Activated CD4-positive, alpha-beta T cell treated with anti-CD3 and anti-CD28 coated beads, Interleukin-2, amount 10 ng/mL, durations not matched to agents 7 days and 5 days (primary cell): ENCODE measurements at regions not wholly inside any gene's neighbourhood (a gene's known extent, or its start where the extent isn't known, plus 50 kb on each side); places are given as distances from the start of the nearest gene placed in this dataset.

Experiments
- CTCF ChIA-PET: fragments of 350-600 bp; sonication (Branson Sonifier 250); formaldehyde crosslinking; loops from one replicate; lab custom pipeline; 2021; ENCODE audit warnings: antibody characterized with exemption; lab: Charles Lee
- POLR2A ChIA-PET: fragments of 350-600 bp; sonication (Branson Sonifier 250); formaldehyde crosslinking; loops from one replicate; lab custom pipeline; 2021; ENCODE audit warnings: antibody characterized with exemption; lab: Charles Lee
- DNase-seq: peaks from one replicate; pipeline ENCODE4 v3.0.0-alpha.2; 2020
- H3K27ac Mint-ChIP-seq: one replicate; pipeline ENCODE4 v1.8.0; 2021; ENCODE audit warnings: mild to moderate bottlenecking, moderate library complexity, mixed read lengths
- H3K27me3 Mint-ChIP-seq: one replicate; pipeline ENCODE4 v1.8.0; 2021; ENCODE audit warnings: mixed read lengths
- H3K36me3 Mint-ChIP-seq: one replicate; pipeline ENCODE4 v1.8.0; 2021; ENCODE audit warnings: low read depth, mixed read lengths
- H3K4me1 Mint-ChIP-seq: one replicate; pipeline ENCODE4 v1.8.0; 2021; ENCODE audit warnings: mixed read lengths
- H3K4me3 Mint-ChIP-seq: one replicate; pipeline ENCODE4 v1.8.0; 2021; ENCODE audit warnings: mild to moderate bottlenecking, moderate library complexity, mixed read lengths
- H3K9me3 Mint-ChIP-seq: one replicate; pipeline ENCODE4 v1.8.0; 2021; ENCODE audit warnings: mixed read lengths

GRCh38 chr13:76336889-76337844 is 549.0 kb downstream of the KCTD12 start:
- no peaks in the 10 kb centered on the region for H3K4me1 Mint-ChIP-seq
- POLR2A ChIA-PET = no interaction called here
- H3K4me3 Mint-ChIP-seq = no peak overlapping the region
- no peaks in the 10 kb centered on the region for H3K9me3 Mint-ChIP-seq
- H3K27ac Mint-ChIP-seq = no peak overlapping the region
- H3K27me3 Mint-ChIP-seq = no peaks in the 10 kb centered on the region
- no peaks in the 10 kb centered on the region for H3K36me3 Mint-ChIP-seq
- no peak for DNase-seq
- CTCF ChIA-PET = no interaction called here

- Mint-ChIP-seq H3K27ac (no peak overlapping the region), H3K9me3 (no peaks in the 10 kb centered on the region), H3K27me3 (no peaks in the 10 kb centered on the region), H3K4me1 (no peaks in the 10 kb centered on the region), H3K36me3 (no peaks in the 10 kb centered on the region), H3K4me3 (no peak overlapping the region)
- DNase-seq = no peak
- ChIA-PET POLR2A (no interaction called here), CTCF (interaction anchor here (0.7 kb wide), 1 partner anchor 411 kb away, joined by 3 read pairs; no protein-coding TSS in a partner anchor)
Measured at GRCh38 chr13:76335463-76335862, 550.7 kb downstream of the KCTD12 start.

GRCh38 chr13:76331943-76332712 is 554.1 kb downstream of the KCTD12 start:
- POLR2A ChIA-PET = no interaction called here
- Mint-ChIP-seq H3K4me1 (no peaks in the 10 kb centered on the region), H3K4me3 (no peak overlapping the region), H3K36me3 (no peaks in the 10 kb centered on the region), H3K9me3 (no peaks in the 10 kb centered on the region), H3K27me3 (no peaks in the 10 kb centered on the region), H3K27ac (no peak overlapping the region)
- CTCF ChIA-PET = no interaction called here
- DNase-seq = no peak

GRCh38 chr13:76330761-76331160 is 555.4 kb downstream of the KCTD12 start:
- H3K36me3 Mint-ChIP-seq = no peaks in the 10 kb centered on the region

GRCh38 chr13:76329866-76330580 is 556.2 kb downstream of the KCTD12 start:
- POLR2A ChIA-PET = no interaction called here
- H3K9me3 Mint-ChIP-seq = no peaks in the 10 kb centered on the region
- H3K4me1 Mint-ChIP-seq = no peaks in the 10 kb centered on the region
- H3K27ac Mint-ChIP-seq = no peak overlapping the region
- DNase-seq = no peak
- no peaks in the 10 kb centered on the region for H3K27me3 Mint-ChIP-seq
- CTCF ChIA-PET = no interaction called here
- H3K4me3 Mint-ChIP-seq = no peak overlapping the region
- no peaks in the 10 kb centered on the region for H3K36me3 Mint-ChIP-seq

More at GRCh38 chr13:76330761-76331160, 555.4 kb downstream of the KCTD12 start:
- POLR2A ChIA-PET = no interaction called here
- H3K4me3 Mint-ChIP-seq = no peak overlapping the region
- no peak overlapping the region for H3K27ac Mint-ChIP-seq
- H3K9me3 Mint-ChIP-seq = no peaks in the 10 kb centered on the region
- no peaks in the 10 kb centered on the region for H3K4me1 Mint-ChIP-seq
- no peak for DNase-seq
- CTCF ChIA-PET = no interaction called here
- no peaks in the 10 kb centered on the region for H3K27me3 Mint-ChIP-seq

- Mint-ChIP-seq H3K4me1 (no peaks in the 10 kb centered on the region), H3K36me3 (no peaks in the 10 kb centered on the region), H3K9me3 (no peaks in the 10 kb centered on the region), H3K27ac (no peak overlapping the region), H3K4me3 (no peak overlapping the region), H3K27me3 (no peaks in the 10 kb centered on the region)
- CTCF ChIA-PET = no interaction called here
- DNase-seq = no peak
- POLR2A ChIA-PET = no interaction called here
Measured at GRCh38 chr13:76329004-76329403, 557.2 kb downstream of the KCTD12 start.

GRCh38 chr13:76326343-76326742 is 559.9 kb downstream of the KCTD12 start:
- H3K27ac Mint-ChIP-seq = no peak overlapping the region

GRCh38 chr13:76319921-76320320 is 566.3 kb downstream of the KCTD12 start:
- H3K9me3 Mint-ChIP-seq = no peaks in the 10 kb centered on the region
- CTCF ChIA-PET = no interaction called here
- H3K27ac Mint-ChIP-seq = no peak overlapping the region
- H3K36me3 Mint-ChIP-seq = no peaks in the 10 kb centered on the region
- no peaks in the 10 kb centered on the region for H3K4me1 Mint-ChIP-seq
- POLR2A ChIA-PET = no interaction called here
- DNase-seq = no peak
- H3K27me3 Mint-ChIP-seq = no peaks in the 10 kb centered on the region
- H3K4me3 Mint-ChIP-seq = no peak overlapping the region

More at GRCh38 chr13:76326343-76326742, 559.9 kb downstream of the KCTD12 start:
- Mint-ChIP-seq H3K27me3 (no peaks in the 10 kb centered on the region), H3K36me3 (no peaks in the 10 kb centered on the region), H3K4me1 (no peaks in the 10 kb centered on the region), H3K9me3 (no peaks in the 10 kb centered on the region), H3K4me3 (no peak overlapping the region)
- ChIA-PET POLR2A (no interaction called here), CTCF (no interaction called here)
- no peak for DNase-seq

GRCh38 chr13:76316998-76317527 is 569.1 kb downstream of the KCTD12 start:
- DNase-seq = no peak
- ChIA-PET POLR2A (no interaction called here), CTCF (no interaction called here)
- no peak overlapping the region for H3K4me3 Mint-ChIP-seq
- H3K4me1 Mint-ChIP-seq = no peaks in the 10 kb centered on the region
- H3K36me3 Mint-ChIP-seq = no peaks in the 10 kb centered on the region
- no peaks in the 10 kb centered on the region for H3K27me3 Mint-ChIP-seq
- no peaks in the 10 kb centered on the region for H3K9me3 Mint-ChIP-seq
- no peak overlapping the region for H3K27ac Mint-ChIP-seq

- Mint-ChIP-seq H3K27me3 (peaks cover under 1% of the 10 kb centered on the region), H3K4me1 (no peaks in the 10 kb centered on the region), H3K36me3 (no peaks in the 10 kb centered on the region), H3K9me3 (no peaks in the 10 kb centered on the region), H3K4me3 (no peak overlapping the region), H3K27ac (no peak overlapping the region)
- ChIA-PET CTCF (no interaction called here), POLR2A (no interaction called here)
- no peak for DNase-seq
Measured at GRCh38 chr13:76314495-76314894, 571.7 kb downstream of the KCTD12 start.

GRCh38 chr13:76307142-76307541 is 579.1 kb downstream of the KCTD12 start:
- no peak overlapping the region for H3K4me3 Mint-ChIP-seq
- no peak for DNase-seq
- CTCF ChIA-PET = no interaction called here
- H3K9me3 Mint-ChIP-seq = no peaks in the 10 kb centered on the region
- no peaks in the 10 kb centered on the region for H3K4me1 Mint-ChIP-seq
- H3K27ac Mint-ChIP-seq = no peak overlapping the region
- H3K36me3 Mint-ChIP-seq = no peaks in the 10 kb centered on the region
- peaks cover 2% of the 10 kb centered on the region for H3K27me3 Mint-ChIP-seq
- POLR2A ChIA-PET = no interaction called here

GRCh38 chr13:76300688-76301087 is 585.5 kb downstream of the KCTD12 start:
- H3K27ac Mint-ChIP-seq = no peak overlapping the region
- ChIA-PET CTCF (no interaction called here), POLR2A (no interaction called here)
- DNase-seq = no peak
- H3K9me3 Mint-ChIP-seq = no peaks in the 10 kb centered on the region
- H3K27me3 Mint-ChIP-seq = no peaks in the 10 kb centered on the region
- no peak overlapping the region for H3K4me3 Mint-ChIP-seq
- no peaks in the 10 kb centered on the region for H3K36me3 Mint-ChIP-seq
- no peaks in the 10 kb centered on the region for H3K4me1 Mint-ChIP-seq
